ENCODE measurements at regions not wholly inside any gene's neighbourhood (a gene's known extent, or its start where the extent isn't known, plus 50 kb on each side); places are given as distances from the start of the nearest gene placed in this dataset.

- H3K4me1 ChIP-seq = no peaks in the 10 kb centered on the region
- ATAC-seq (no peak), DNase-seq (no peak)
- 65 to 84% (median 71%) methylated on average over 3 of the region's 3 CpGs for WGBS, 4 donors
- H3K27me3 ChIP-seq = no peaks in the 10 kb centered on the region
- H3K4me3 ChIP-seq = no peak overlapping the region
- H3K36me3 ChIP-seq = no peaks in the 10 kb centered on the region
- TF ChIP-seq CTCF (IDR thresholded peaks at IDR 0.05) (no peak), POLR2A (IDR thresholded peaks at IDR 0.05) (no peak)
- intact Hi-C loops (cut with DNase I) = no loop called here
- no peaks in the 10 kb centered on the region for H3K9me3 ChIP-seq
- no peak overlapping the region for H3K27ac ChIP-seq
Observed at GRCh38 chr9:73380411-73380810, 228.7 kb downstream of the ANXA1 start.

- peaks cover 0 to 8% (median 0%) of the 10 kb centered on the region in 12 donors for H3K4me1 ChIP-seq
- DNase-seq (peak in 2 of 5 donors; percentile 26 to 30), ATAC-seq (peak in 3 of 4 donors; percentile 20 to 87 (median 47))
- WGBS, 4 donors = 58 to 71% (median 65%) methylated on average over 3 to 4 of the region's 4 CpGs
- no peaks in the 10 kb centered on the region for H3K27me3 ChIP-seq
- H3K27ac ChIP-seq = no peak overlapping the region
- intact Hi-C loops (cut with DNase I) = no loop called here
- H3K9me3 ChIP-seq = peaks cover 0 to 31% (median 9%) of the 10 kb centered on the region in 12 donors
- no peak overlapping the region for H3K4me3 ChIP-seq
- TF ChIP-seq POLR2A (IDR thresholded peaks at IDR 0.05) = no peak
- no peak for TF ChIP-seq CTCF (IDR thresholded peaks at IDR 0.05)
- H3K36me3 ChIP-seq = no peaks in the 10 kb centered on the region
Observed at GRCh38 chr9:73402081-73403028, 250.7 kb downstream of the ANXA1 start.

GRCh38 chr9:73411494-73411893, 259.8 kb downstream of the ANXA1 start:
- TF ChIP-seq CTCF (IDR thresholded peaks at IDR 0.05) = no peak
- TF ChIP-seq POLR2A (IDR thresholded peaks at IDR 0.05) = no peak
- no peak for DNase-seq
- H3K4me3 ChIP-seq = no peak overlapping the region
- no peaks in the 10 kb centered on the region for H3K4me1 ChIP-seq
- no peaks in the 10 kb centered on the region for H3K36me3 ChIP-seq
- no peaks in the 10 kb centered on the region for H3K9me3 ChIP-seq
- WGBS, 4 donors = 12 to 34% (median 23%) methylated on average over 2 of the region's 2 CpGs
- intact Hi-C loops (cut with DNase I) = no loop called here
- no peak for ATAC-seq
- no peaks in the 10 kb centered on the region for H3K27me3 ChIP-seq
- no peak overlapping the region for H3K27ac ChIP-seq

- ATAC-seq (no peak), DNase-seq (no peak)
- Histone ChIP-seq H3K27me3 (no peaks in the 10 kb centered on the region), H3K4me1 (no peaks in the 10 kb centered on the region), H3K4me3 (no peak overlapping the region), H3K9me3 (no peaks in the 10 kb centered on the region), H3K27ac (no peak overlapping the region), H3K36me3 (no peaks in the 10 kb centered on the region)
- intact Hi-C loops (cut with DNase I) = no loop called here
- TF ChIP-seq POLR2A (IDR thresholded peaks at IDR 0.05) (no peak), CTCF (IDR thresholded peaks at IDR 0.05) (no peak)
Observed at GRCh38 chr9:73412874-73413273, 261.2 kb downstream of the ANXA1 start.

Data from heart left ventricle (tissue), 16 donors.